ENCODE measurements at regions not wholly inside any gene's neighbourhood (a gene's known extent, or its start where the extent isn't known, plus 50 kb on each side); places are given as distances from the start of the nearest gene placed in this dataset.

DNA sequence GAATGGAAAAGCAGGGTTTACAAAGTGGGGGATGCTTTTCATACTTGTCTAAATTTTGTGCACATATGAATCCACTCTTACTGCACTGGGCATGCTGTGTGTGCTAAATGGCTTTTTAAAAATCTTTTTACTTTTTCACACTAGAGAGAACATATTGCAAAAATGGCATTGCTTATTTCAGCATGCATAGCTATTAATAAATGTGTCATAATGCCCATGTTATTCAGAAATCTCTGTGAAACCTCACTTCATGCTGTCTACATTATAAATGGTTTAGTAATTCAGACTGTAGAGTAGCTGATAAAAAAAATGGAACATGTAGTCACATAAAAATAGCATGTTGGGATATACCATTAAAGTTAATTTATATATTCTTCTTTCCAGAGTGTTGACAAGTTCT is 593.8 kb downstream of the RPL10L start:
- no peak overlapping the region for H3K4me3 ChIP-seq (ENCODE audit: low read length)
- H2AFZ ChIP-seq (ENCODE audit: low read length), result no peak overlapping the region
- no peaks in the 10 kb centered on the region for H3F3A ChIP-seq (ENCODE audit: insufficient read depth, low read length)
- H3K9ac ChIP-seq (ENCODE audit: low read length), result no peak overlapping the region
- H4K20me1 ChIP-seq (ENCODE audit: insufficient read depth, low read length), result no peaks in the 10 kb centered on the region
- no peaks in the 10 kb centered on the region for H3K4me1 ChIP-seq (ENCODE audit: low read length)
- no peak for DNase-seq
- H3K36me3 ChIP-seq (replicated peaks; ENCODE audit: insufficient read depth, low read length), result no peaks in the 10 kb centered on the region
- no peaks in the 10 kb centered on the region for H3K79me2 ChIP-seq (ENCODE audit: low read length)
- H3K27ac ChIP-seq (ENCODE audit: low read length), result no peak overlapping the region
- H3K9me3 ChIP-seq (replicated peaks; ENCODE audit: insufficient read depth, low read length), result no peaks in the 10 kb centered on the region
- TF ChIP-seq EZH2phosphoT487 (IDR thresholded peaks at IDR 0.05; ENCODE audit: low read length), result no peak
- TF ChIP-seq EZH2 (optimal IDR thresholded peaks at IDR 0.05; ENCODE audit: low read depth, low read length), result no peak
- TF ChIP-seq, protein P1, sequence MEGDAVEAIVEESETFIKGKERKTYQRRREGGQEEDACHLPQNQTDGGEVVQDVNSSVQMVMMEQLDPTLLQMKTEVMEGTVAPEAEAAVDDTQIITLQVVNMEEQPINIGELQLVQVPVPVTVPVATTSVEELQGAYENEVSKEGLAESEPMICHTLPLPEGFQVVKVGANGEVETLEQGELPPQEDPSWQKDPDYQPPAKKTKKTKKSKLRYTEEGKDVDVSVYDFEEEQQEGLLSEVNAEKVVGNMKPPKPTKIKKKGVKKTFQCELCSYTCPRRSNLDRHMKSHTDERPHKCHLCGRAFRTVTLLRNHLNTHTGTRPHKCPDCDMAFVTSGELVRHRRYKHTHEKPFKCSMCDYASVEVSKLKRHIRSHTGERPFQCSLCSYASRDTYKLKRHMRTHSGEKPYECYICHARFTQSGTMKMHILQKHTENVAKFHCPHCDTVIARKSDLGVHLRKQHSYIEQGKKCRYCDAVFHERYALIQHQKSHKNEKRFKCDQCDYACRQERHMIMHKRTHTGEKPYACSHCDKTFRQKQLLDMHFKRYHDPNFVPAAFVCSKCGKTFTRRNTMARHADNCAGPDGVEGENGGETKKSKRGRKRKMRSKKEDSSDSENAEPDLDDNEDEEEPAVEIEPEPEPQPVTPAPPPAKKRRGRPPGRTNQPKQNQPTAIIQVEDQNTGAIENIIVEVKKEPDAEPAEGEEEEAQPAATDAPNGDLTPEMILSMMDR (IDR thresholded peaks at IDR 0.05; ENCODE audit: low read length), result no peak
- H3K9me2 ChIP-seq (replicated peaks; ENCODE audit: insufficient read depth, low read length), result no peaks in the 10 kb centered on the region
- no peak overlapping the region for H3K4me2 ChIP-seq (ENCODE audit: low read depth, low read length)
- H3K27me3 ChIP-seq (replicated peaks; ENCODE audit: insufficient read depth, low read length), result no peaks in the 10 kb centered on the region

DNA sequence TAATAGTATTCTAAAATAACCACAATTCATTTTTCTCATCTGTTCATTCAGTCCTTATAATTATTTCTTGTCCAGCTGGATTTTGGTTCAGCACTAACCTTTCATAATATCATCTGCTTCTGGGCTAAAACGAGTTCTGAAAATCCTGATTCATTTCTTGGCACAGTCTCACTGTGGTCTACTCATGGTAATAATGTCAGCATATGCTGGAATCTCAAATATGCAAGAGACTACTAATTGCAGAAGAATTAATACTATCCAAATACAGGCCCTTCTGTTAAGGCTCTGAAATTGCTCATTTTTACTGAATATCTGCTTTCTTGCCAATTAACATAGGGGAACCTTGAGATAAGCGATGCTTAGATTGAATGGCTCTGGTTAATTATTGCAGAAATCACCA is 597.1 kb downstream of the RPL10L start:
- Histone ChIP-seq H3K27me3 (replicated peaks; ENCODE audit: insufficient read depth, low read length) (no peaks in the 10 kb centered on the region), H3K27ac (ENCODE audit: low read length) (no peak overlapping the region), H3K79me2 (ENCODE audit: low read length) (no peaks in the 10 kb centered on the region), H3K4me2 (ENCODE audit: low read depth, low read length) (no peak overlapping the region), H3F3A (ENCODE audit: insufficient read depth, low read length) (no peaks in the 10 kb centered on the region), H3K9me2 (replicated peaks; ENCODE audit: insufficient read depth, low read length) (no peaks in the 10 kb centered on the region), H3K9me3 (replicated peaks; ENCODE audit: insufficient read depth, low read length) (no peaks in the 10 kb centered on the region), H4K20me1 (ENCODE audit: insufficient read depth, low read length) (no peaks in the 10 kb centered on the region), H3K4me3 (ENCODE audit: low read length) (no peak overlapping the region), H2AFZ (ENCODE audit: low read length) (no peak overlapping the region), H3K36me3 (replicated peaks; ENCODE audit: insufficient read depth, low read length) (no peaks in the 10 kb centered on the region), H3K9ac (ENCODE audit: low read length) (no peak overlapping the region), H3K4me1 (ENCODE audit: low read length) (no peaks in the 10 kb centered on the region)
- DNase-seq, result no peak
- no peak for TF ChIP-seq EZH2 (optimal IDR thresholded peaks at IDR 0.05; ENCODE audit: low read depth, low read length)
- TF ChIP-seq, protein P1 (IDR thresholded peaks at IDR 0.05; ENCODE audit: low read length), result no peak
- TF ChIP-seq EZH2phosphoT487 (IDR thresholded peaks at IDR 0.05; ENCODE audit: low read length), result no peak

DNA sequence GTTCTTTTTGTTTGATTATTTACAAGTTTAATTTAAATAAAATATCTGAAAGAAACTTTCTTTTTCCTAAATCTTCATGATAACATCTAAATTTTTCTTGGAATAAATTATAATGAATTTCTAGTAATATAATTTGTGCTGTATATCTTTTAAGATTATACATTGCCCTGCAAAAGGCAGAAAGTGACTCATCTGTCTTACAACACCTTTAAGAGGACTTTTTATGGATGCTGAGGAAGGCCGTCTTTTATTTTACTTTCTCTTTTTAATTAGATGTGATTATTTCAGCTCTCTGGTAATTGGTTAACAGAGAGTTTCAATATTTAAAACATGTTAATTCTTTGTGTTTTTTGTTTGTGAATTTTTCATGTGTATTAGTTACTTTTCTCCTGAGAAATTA is 598.4 kb downstream of the RPL10L start:
- TF ChIP-seq EZH2phosphoT487 (IDR thresholded peaks at IDR 0.05; ENCODE audit: low read length) (no peak), EZH2 (optimal IDR thresholded peaks at IDR 0.05; ENCODE audit: low read depth, low read length) (no peak)
- TF ChIP-seq, protein P1 (IDR thresholded peaks at IDR 0.05; ENCODE audit: low read length), result no peak

More for the DNA sequence above, 598.4 kb downstream of the RPL10L start:
- Histone ChIP-seq H3K27me3 (replicated peaks; ENCODE audit: insufficient read depth, low read length) (no peaks in the 10 kb centered on the region), H3K4me1 (ENCODE audit: low read length) (no peaks in the 10 kb centered on the region), H3K9me3 (replicated peaks; ENCODE audit: insufficient read depth, low read length) (no peaks in the 10 kb centered on the region), H3K4me2 (ENCODE audit: low read depth, low read length) (no peak overlapping the region), H3K4me3 (ENCODE audit: low read length) (no peak overlapping the region), H3K9me2 (replicated peaks; ENCODE audit: insufficient read depth, low read length) (no peaks in the 10 kb centered on the region), H3K27ac (ENCODE audit: low read length) (no peak overlapping the region), H3F3A (ENCODE audit: insufficient read depth, low read length) (no peaks in the 10 kb centered on the region), H3K9ac (ENCODE audit: low read length) (no peak overlapping the region), H3K79me2 (ENCODE audit: low read length) (no peaks in the 10 kb centered on the region), H3K36me3 (replicated peaks; ENCODE audit: insufficient read depth, low read length) (no peaks in the 10 kb centered on the region), H2AFZ (ENCODE audit: low read length) (no peak overlapping the region), H4K20me1 (ENCODE audit: insufficient read depth, low read length) (no peaks in the 10 kb centered on the region)
- DNase-seq, result no peak

All from MM.1S (cell line).